Suppressor macrophage (primary cell): ENCODE measurements at regions not wholly inside any gene's neighbourhood (a gene's known extent, or its start where the extent isn't known, plus 50 kb on each side); places are given as distances from the start of the nearest gene placed in this dataset.
A peak's percentile ranks its signal among the peaks of the same experiment; 100 is the strongest.

ENCODE experiments used
- DNase-seq, 4 experiments: peaks; one replicate each; pipeline ENCODE4 v3.0.0-alpha.2; 2020 to 2022

DNA sequence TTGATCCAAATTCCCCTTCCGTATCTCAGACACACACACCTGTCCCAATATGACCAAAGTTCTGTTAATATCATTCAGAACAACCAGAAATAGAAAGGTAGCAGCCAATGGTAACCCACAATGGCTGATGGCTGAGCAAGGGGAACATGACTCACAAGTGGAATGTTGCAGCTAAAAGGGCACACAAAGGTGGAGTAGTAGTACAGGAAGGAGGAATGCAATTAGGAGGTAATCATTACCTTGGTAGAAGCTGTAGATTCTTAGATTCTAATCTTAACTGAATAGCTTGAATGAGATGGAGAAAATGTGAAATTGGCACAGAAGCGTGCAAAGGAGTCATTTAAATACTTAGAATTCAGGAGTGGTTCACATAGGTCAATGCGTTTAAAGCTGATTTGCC is 347.9 kb downstream of the NR2F2 start:
- DNase-seq: no peak

- DNase-seq: no peak
Measured at GRCh38 chr15:96687388-96688107, 357.0 kb downstream of the NR2F2 start.

DNA sequence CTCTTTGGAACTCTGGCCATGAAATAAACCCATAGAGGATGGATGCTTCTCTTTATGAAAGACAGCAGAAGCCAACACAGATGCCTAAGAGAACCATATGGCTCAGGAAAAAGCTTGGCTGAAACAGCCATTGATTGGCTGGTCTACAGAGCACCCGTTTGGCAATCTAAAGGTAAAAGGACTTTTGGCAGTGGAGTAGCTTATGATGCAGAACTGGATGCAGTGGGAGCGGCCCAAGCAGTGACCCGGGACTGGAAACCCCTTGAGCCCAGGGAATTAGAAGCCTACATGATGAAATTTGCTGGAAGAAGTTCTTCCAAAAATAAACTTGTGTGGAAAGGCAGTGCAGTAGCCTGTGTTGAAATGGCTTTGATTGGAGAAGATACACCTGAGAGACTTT is 360.2 kb downstream of the NR2F2 start:
- DNase-seq: no peak

GRCh38 chr15:96692826-96693225 is 362.3 kb downstream of the NR2F2 start:
- no peak for DNase-seq

DNA sequence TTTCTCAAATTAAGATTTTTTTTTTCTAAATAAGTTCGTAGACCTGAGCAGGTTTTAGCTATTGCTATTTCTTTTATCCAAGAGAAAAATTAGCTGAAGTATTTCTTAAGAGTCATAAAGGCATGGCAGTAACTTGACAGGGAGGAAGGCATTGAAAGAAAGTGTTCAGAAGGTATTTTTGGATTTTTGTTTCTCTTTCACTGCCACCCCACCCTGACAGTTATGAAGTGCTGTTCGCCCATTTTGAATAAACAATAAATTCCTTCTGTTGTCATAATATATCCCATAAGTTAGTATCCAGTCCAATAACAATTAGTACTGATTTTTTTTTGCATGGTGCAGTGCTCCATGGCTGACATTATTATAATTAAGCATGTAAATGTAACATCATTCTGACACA is 363.0 kb downstream of the NR2F2 start:
- no peak for DNase-seq

DNA sequence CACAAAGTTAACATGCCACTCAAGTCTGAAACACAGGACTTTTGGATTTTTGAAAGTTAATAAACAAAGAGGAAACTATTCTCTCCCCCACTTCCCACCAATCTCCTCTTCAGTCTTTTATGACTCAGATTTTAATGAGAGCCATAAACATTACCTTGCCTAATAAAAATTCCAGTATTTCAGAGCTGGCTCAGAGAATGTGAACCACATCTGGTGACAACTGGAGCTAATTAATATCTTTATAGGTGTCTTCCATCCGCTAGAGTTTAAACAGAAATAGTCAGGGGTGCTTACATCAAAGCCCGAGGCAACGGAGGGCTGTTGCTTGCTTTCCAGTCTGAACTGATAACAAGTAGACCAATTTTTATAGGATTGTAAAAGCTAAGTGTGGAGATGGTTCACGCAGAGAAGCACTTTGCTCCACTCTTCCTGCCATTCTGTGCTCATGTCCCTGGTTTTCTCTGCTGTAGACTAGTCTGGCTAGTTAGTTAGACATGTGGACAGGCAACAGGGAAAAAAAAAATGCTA is 363.6 kb downstream of the NR2F2 start:
- no peak for DNase-seq

DNA sequence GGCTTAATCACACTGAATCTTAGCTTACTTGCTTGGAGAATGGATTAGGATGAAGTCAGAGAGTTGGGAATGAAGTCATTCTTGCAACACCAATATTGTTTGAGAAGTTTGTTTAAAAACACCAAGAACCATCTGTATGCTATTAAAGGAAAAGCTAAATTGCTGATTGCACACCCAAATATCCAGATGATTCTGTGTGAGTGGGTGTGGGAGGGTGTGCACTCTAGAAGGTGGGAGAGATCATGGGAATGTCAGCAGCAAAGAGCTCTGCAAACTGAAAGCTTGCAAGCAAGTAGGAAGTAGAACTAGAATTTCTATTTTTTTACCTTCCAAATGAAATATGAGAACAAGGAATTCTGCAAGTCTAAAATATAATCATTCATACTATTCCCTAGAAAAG is 364.9 kb downstream of the NR2F2 start:
- peak in 1 of 4 experiments; percentile 2 for DNase-seq

DNA sequence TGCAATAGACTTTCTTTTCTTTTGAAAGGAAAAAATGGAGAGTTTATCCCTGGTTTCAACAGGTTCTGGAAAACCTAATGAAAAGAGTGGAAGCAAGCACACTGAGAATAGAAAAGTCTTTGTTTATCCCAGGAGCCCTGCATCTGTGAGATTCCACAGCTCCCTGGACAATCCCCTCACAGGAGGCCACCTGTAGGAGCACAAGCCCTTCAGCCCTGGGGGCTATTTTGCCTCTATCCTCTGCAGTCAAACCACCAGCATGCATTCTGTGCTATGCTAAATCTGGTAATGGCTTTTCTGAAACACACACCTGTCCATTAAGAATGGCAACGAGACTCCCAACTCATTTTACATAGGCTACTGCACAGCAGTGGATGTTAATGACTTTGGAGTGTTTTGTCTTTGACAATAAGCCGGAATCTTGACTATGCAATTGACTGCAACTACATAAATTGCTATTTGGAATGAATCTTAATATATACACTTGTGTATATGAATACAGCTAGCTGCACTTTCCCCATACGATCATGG is 369.4 kb downstream of the NR2F2 start:
- DNase-seq: no peak

DNA sequence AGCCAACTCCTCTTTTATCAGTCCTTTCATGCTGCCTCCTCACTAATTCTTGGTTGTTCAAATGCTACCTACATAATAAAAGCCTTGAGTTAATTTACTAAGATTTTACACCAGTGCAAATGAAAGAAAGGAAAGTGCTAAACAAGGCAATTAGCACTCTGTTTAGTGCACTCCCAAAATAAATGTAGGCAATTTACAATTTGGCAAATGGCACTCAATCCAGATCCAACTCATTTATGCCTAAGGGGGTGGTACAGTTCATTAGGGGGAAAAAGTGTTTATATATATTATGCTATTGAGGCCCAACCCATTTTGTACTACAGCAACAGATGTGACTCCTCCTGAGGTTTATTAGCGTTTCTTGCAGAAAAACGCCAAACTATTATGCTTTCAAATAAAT is 370.1 kb downstream of the NR2F2 start:
- DNase-seq: no peak

DNA sequence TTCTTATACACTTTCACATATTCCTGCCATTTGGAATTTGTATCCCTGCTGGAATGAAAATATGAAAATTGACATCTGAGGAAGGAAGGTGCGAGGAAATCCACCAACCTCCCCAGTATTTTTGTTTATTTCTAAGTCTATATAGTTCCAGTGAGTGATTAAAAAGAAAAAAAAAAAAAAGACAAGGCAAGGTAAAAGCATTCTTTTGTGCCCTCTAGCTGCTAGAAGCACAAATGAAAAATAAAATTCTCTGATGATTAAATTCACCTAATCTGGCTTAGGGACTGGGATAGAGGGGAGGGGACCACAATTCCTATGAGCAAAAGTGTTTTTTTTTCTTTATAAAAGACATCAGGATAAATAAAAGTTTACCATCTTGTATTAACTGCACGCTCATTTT is 370.9 kb downstream of the NR2F2 start:
- DNase-seq: no peak

GRCh38 chr15:96701877-96702276 is 371.4 kb downstream of the NR2F2 start:
- DNase-seq: no peak

- DNase-seq: no peak
Measured at GRCh38 chr15:96702589-96702988, 372.1 kb downstream of the NR2F2 start.

DNA sequence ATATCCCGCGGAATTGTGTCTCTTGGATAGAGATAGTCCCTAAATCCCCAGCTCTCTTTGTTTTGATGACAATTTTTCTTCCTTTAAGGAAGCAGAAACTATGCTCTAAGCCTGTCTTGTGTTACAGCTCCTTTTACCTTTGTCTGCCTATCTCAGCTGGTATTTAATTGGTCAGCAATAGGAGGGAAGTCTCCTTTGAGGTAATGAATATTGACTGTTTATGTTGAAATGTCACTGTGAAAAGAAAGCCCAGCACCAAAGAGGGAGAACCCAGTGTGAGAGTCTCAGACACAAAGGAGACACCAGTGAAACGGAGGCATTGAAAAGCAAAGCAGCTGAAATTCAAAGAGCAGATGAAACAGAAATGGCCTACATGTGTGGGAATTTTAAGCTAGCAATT is 372.6 kb downstream of the NR2F2 start:
- no peak for DNase-seq

DNA sequence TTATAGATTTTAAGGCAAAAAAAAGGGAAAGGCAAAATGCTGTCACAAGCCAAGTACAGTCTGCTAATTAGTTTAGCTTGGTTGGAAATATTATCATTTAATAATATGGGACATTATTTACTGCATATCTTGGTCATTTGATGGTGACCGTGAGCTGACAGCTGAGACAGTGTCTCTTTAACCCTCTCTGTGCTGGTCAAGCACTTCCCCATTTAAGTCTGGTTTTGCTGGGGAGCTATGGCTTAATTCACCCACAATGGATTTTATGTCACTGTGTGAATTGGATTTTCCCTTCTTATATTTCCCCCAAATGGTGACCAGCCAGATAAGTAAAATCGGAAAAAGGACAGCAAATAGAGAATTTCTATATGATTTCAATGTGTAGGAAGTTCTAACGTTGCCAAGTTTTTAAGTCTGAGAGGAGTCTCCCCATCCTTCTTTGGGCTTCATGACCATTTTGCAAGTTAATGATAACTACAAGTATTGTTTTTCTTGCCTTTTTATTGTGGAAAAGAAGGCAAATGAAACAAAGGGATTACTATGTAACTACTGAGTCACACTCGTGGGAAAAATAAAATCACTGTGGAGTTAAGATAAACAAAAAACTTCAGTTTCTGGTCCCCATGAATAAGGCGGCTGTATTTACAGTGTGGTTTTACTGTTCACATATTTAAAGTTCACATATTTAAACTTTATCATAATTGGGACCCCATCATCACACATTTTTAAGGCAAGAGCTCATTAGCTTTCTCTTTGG is 373.5 kb downstream of the NR2F2 start:
- DNase-seq: no peak

DNA sequence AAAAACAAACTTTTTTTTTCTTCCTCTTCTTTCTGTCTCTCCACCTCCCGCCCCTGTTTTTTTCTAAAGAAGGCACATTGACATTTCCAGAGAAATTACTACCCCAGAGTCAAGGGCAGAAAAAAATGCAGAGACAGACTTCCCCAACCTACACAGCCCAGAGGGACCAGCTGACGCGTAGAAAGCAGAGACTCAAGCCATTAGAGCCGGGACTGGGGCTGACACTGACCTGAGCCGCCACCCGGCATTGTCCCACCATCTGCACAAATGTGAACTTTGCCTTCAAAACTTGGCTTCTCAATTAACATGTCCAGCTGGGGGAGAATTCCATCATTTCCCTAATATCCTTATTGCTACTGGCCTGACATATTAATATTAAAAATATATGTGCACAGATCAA is 385.6 kb downstream of the NR2F2 start:
- peak in 1 of 4 experiments; percentile 10 for DNase-seq

GRCh38 chr15:96716478-96716877 is 386.0 kb downstream of the NR2F2 start:
- no peak for DNase-seq

DNA sequence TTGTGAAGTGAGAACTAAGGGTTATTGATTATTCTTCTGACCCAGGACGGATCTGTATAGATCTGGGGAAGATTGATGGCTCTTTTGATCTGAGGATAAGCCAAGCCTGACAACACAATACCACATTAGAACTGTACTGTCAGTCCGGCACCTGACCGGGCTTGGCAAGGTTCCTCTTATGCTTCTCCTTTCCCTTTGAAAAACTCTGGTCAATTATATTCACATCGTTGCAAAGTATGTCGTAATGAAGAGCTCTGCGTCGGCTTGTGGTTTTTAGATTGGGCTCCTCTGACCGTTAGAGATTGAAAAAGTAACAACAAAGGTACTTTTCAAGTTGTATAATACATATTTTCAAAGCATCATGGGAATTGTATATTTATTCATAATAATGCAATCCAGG is 389.8 kb downstream of the NR2F2 start:
- DNase-seq: peak; percentile 67 to 79 (median 69)

GRCh38 chr15:96720656-96721055 is 390.2 kb downstream of the NR2F2 start:
- DNase-seq: no peak

DNA sequence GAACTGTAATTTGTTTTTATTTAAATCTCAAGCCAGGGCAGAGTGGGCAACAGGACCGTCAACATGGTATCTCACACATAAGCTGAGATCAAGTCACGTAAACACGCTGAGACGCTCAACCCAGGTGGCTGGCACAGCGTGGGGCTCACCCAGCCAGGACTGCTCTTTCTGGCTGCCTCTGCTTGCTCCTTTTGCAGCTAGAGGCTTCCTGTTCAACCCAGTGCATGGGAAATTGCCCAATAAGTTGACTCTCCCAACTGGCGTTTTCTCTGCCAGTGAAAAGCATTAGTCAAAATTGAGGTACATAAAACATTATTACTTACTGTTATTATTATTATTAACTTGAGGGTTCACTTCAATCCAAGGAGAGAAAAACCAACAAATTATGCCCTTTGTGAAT is 398.1 kb downstream of the NR2F2 start:
- DNase-seq: peak; percentile 18 to 36 (median 30)

DNA sequence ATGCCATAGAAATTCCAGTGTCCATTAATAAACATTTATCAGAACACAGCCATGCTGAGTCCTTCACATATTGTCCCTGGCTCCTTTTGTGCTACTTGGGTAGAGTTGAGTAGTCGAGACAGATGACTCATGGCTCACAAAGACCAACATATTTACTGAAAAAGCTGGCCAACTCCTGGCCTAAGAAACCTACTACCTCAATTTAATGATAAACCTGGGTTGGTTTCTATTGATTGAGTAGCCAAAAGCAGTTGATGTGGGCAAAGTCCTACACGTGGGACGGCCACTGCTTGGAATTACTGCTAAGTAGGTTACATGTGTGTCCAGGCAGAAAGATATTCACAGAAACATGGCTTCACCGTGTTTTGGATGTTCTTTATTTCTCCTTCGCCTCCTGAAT is 402.2 kb downstream of the NR2F2 start:
- DNase-seq: no peak

GRCh38 chr15:96733721-96734120 is 403.2 kb downstream of the NR2F2 start:
- no peak for DNase-seq

DNA sequence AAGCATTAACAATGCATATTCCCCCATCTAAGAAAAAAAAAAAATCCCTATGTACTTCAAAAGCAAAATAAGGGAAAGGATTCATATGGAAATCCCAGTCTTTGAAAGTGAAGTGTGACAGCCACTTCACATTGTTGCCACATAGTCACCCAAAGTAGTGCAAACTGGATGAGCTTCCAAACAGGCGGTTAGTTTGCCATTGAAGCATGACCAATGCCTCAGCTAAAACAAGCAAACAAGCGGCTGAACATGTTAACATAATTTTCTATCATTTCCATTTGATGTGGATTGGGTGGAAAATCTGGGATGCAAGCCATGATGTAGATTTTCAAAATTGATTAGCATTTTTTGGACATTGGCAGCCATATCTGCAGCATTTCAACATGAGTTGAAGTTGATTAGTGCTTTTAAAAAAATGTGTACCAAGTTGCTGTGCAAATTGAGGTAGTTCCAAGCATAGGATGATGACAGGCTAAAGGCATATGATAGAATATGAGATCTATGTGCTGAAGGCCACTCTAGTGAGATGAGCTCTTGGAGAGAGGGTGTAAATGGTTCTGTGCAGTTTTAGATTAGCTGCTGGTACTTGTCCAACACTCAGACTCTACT is 405.2 kb downstream of the NR2F2 start:
- DNase-seq: no peak

DNA sequence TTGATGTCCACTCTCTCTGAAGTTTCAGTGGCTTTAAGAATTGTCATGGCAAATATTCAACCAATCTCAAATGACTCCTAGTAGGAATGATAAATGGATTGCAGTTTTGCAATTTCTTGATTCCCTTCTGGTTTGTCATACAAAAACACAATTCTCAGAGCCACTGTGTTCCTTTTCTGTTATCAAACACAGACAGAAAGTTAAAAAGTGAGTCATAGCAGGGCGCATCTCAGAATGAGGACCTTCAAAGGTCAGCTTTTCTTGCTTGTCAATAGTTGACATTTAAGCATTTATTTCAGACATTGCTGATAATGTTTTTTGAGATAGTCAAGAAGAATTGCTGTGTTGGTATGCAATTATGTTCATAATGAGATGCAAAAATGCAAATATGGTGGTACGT is 405.9 kb downstream of the NR2F2 start:
- DNase-seq: no peak
